GM23338 (cell line): ENCODE measurements at regions not wholly inside any gene's neighbourhood (a gene's known extent, or its start where the extent isn't known, plus 50 kb on each side); places are given as distances from the start of the nearest gene placed in this dataset.

Experiments used
- CREB1 ChIP-seq: fragments of 250-450 bp; sonication (Bioruptor Pico); IDR thresholded peaks from 2 replicates; pipeline ENCODE4 v1.5.0; 2020; ENCODE audit warnings: low read depth, mild to moderate bottlenecking, moderate library complexity
- CTCF ChIP-seq, 2 experiments: fragments of 200-600 bp in 1 of 2; sonication (generic) in 1 of 2; conservative IDR thresholded peaks; 2 replicates each; pipeline versions ENCODE4 v1.5.1 to v1.6.1; 2016 to 2017; ENCODE audit warnings: antibody characterized with exemption in 2 of 2, low read depth in 2 of 2, mild to moderate bottlenecking in 2 of 2, moderate library complexity in 1 of 2
- ETS1 ChIP-seq: IDR thresholded peaks from 2 replicates; pipeline ENCODE4 v1.6.1; 2016; ENCODE audit warnings: antibody characterized with exemption
- JUNB ChIP-seq: IDR thresholded peaks from one replicate; pipeline ENCODE4 v1.6.1; 2016; ENCODE audit warnings: antibody characterized with exemption; ENCODE audit not compliant: unreplicated experiment
- POLR2AphosphoS5 ChIP-seq: IDR thresholded peaks from 2 replicates; pipeline ENCODE4 v1.6.1; 2016; ENCODE audit warnings: antibody characterized with exemption, low read depth
- REST ChIP-seq: IDR thresholded peaks from one replicate; pipeline ENCODE4 v1.6.1; 2018; ENCODE audit warnings: antibody characterized with exemption; ENCODE audit not compliant: unreplicated experiment

GRCh38 chr4:147071209-147071740 is 125.6 kb upstream of the TTC29 start:
- TF ChIP-seq CTCF (conservative IDR thresholded peaks at IDR 0.05; ENCODE audit: low read depth in 2 of 2) (no peak), JUNB (no peak), ETS1 (no peak), REST (no peak), CREB1 (no peak), POLR2AphosphoS5 (no peak)
